ENCODE measurements at regions not wholly inside any gene's neighbourhood (a gene's known extent, or its start where the extent isn't known, plus 50 kb on each side); places are given as distances from the start of the nearest gene placed in this dataset.

DNA sequence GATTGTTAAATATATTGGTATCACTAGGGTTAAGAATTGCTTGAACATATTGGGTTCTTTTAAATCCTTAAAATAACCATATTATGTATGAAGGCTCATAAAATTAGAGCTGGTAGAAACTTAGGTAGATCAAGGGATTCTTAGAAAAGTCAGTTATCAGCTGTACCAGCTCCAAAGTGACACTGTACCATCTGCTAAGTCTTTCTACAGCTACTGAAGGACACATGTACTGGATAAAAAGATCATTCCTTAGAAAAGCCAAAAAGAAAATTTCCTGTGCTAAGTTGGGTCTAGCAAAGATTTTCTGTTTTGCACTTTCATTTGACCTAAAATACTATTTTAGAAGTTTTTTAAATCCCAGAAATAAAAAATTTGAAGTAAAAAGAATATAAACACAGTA lies 130.4 kb downstream of the CD164 start:
- TF ChIP-seq, protein P1, sequence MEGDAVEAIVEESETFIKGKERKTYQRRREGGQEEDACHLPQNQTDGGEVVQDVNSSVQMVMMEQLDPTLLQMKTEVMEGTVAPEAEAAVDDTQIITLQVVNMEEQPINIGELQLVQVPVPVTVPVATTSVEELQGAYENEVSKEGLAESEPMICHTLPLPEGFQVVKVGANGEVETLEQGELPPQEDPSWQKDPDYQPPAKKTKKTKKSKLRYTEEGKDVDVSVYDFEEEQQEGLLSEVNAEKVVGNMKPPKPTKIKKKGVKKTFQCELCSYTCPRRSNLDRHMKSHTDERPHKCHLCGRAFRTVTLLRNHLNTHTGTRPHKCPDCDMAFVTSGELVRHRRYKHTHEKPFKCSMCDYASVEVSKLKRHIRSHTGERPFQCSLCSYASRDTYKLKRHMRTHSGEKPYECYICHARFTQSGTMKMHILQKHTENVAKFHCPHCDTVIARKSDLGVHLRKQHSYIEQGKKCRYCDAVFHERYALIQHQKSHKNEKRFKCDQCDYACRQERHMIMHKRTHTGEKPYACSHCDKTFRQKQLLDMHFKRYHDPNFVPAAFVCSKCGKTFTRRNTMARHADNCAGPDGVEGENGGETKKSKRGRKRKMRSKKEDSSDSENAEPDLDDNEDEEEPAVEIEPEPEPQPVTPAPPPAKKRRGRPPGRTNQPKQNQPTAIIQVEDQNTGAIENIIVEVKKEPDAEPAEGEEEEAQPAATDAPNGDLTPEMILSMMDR (conservative IDR thresholded peaks at IDR 0.05; ENCODE audit: low read depth in 2 of 2), result no peak
- TF ChIP-seq, protein P2, sequence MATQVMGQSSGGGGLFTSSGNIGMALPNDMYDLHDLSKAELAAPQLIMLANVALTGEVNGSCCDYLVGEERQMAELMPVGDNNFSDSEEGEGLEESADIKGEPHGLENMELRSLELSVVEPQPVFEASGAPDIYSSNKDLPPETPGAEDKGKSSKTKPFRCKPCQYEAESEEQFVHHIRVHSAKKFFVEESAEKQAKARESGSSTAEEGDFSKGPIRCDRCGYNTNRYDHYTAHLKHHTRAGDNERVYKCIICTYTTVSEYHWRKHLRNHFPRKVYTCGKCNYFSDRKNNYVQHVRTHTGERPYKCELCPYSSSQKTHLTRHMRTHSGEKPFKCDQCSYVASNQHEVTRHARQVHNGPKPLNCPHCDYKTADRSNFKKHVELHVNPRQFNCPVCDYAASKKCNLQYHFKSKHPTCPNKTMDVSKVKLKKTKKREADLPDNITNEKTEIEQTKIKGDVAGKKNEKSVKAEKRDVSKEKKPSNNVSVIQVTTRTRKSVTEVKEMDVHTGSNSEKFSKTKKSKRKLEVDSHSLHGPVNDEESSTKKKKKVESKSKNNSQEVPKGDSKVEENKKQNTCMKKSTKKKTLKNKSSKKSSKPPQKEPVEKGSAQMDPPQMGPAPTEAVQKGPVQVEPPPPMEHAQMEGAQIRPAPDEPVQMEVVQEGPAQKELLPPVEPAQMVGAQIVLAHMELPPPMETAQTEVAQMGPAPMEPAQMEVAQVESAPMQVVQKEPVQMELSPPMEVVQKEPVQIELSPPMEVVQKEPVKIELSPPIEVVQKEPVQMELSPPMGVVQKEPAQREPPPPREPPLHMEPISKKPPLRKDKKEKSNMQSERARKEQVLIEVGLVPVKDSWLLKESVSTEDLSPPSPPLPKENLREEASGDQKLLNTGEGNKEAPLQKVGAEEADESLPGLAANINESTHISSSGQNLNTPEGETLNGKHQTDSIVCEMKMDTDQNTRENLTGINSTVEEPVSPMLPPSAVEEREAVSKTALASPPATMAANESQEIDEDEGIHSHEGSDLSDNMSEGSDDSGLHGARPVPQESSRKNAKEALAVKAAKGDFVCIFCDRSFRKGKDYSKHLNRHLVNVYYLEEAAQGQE (IDR thresholded peaks at IDR 0.05; ENCODE audit: unreplicated experiment), result no peak
- TF ChIP-seq EZH2phosphoT487 (IDR thresholded peaks at IDR 0.05; ENCODE audit: unreplicated experiment) (no peak), POLR2AphosphoS5 (IDR thresholded peaks at IDR 0.05; ENCODE audit: low read depth) (no peak), JUNB (IDR thresholded peaks at IDR 0.05; ENCODE audit: unreplicated experiment) (no peak), EZH2 (IDR thresholded peaks at IDR 0.05; ENCODE audit: low read depth, unreplicated experiment) (no peak), CREB1 (CRISPR knock-in tag; IDR thresholded peaks at IDR 0.05; ENCODE audit: low read depth) (no peak), STAT1 (IDR thresholded peaks at IDR 0.05; ENCODE audit: unreplicated experiment) (no peak), ZNF114 (CRISPR knock-in tag; IDR thresholded peaks at IDR 0.05) (no peak), ZNF331 (CRISPR knock-in tag; IDR thresholded peaks at IDR 0.05; ENCODE audit: low read depth) (no peak)
- TF ChIP-seq, protein P3, sequence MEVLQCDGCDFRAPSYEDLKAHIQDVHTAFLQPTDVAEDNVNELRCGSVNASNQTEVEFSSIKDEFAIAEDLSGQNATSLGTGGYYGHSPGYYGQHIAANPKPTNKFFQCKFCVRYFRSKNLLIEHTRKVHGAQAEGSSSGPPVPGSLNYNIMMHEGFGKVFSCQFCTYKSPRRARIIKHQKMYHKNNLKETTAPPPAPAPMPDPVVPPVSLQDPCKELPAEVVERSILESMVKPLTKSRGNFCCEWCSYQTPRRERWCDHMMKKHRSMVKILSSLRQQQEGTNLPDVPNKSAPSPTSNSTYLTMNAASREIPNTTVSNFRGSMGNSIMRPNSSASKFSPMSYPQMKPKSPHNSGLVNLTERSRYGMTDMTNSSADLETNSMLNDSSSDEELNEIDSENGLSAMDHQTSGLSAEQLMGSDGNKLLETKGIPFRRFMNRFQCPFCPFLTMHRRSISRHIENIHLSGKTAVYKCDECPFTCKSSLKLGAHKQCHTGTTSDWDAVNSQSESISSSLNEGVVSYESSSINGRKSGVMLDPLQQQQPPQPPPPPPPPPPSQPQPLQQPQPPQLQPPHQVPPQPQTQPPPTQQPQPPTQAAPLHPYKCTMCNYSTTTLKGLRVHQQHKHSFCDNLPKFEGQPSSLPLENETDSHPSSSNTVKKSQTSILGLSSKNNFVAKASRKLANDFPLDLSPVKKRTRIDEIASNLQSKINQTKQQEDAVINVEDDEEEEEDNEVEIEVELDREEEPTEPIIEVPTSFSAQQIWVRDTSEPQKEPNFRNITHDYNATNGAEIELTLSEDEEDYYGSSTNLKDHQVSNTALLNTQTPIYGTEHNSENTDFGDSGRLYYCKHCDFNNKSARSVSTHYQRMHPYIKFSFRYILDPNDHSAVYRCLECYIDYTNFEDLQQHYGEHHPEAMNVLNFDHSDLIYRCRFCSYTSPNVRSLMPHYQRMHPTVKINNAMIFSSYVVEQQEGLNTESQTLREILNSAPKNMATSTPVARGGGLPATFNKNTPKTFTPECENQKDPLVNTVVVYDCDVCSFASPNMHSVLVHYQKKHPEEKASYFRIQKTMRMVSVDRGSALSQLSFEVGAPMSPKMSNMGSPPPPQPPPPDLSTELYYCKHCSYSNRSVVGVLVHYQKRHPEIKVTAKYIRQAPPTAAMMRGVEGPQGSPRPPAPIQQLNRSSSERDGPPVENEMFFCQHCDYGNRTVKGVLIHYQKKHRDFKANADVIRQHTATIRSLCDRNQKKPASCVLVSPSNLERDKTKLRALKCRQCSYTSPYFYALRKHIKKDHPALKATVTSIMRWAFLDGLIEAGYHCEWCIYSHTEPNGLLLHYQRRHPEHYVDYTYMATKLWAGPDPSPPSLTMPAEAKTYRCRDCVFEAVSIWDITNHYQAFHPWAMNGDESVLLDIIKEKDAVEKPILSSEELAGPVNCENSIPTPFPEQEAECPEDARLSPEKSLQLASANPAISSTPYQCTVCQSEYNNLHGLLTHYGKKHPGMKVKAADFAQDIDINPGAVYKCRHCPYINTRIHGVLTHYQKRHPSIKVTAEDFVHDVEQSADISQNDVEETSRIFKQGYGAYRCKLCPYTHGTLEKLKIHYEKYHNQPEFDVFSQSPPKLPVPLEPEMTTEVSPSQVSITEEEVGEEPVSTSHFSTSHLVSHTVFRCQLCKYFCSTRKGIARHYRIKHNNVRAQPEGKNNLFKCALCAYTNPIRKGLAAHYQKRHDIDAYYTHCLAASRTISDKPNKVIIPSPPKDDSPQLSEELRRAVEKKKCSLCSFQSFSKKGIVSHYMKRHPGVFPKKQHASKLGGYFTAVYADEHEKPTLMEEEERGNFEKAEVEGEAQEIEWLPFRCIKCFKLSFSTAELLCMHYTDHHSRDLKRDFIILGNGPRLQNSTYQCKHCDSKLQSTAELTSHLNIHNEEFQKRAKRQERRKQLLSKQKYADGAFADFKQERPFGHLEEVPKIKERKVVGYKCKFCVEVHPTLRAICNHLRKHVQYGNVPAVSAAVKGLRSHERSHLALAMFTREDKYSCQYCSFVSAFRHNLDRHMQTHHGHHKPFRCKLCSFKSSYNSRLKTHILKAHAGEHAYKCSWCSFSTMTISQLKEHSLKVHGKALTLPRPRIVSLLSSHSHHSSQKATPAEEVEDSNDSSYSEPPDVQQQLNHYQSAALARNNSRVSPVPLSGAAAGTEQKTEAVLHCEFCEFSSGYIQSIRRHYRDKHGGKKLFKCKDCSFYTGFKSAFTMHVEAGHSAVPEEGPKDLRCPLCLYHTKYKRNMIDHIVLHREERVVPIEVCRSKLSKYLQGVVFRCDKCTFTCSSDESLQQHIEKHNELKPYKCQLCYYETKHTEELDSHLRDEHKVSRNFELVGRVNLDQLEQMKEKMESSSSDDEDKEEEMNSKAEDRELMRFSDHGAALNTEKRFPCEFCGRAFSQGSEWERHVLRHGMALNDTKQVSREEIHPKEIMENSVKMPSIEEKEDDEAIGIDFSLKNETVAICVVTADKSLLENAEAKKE (CRISPR knock-in tag; IDR thresholded peaks at IDR 0.05), result no peak
